ENCODE measurements at regions not wholly inside any gene's neighbourhood (a gene's known extent, or its start where the extent isn't known, plus 50 kb on each side); places are given as distances from the start of the nearest gene placed in this dataset.

GRCh38 chr16:5490499-5490898 lies 392.9 kb upstream of the EEF2KMT start:
- no peak for TF ChIP-seq CTCF (IDR thresholded peaks at IDR 0.05; ENCODE audit: poor library complexity, severe bottlenecking)
- H3K4me1 ChIP-seq (ENCODE audit: insufficient read depth, poor library complexity, severe bottlenecking) = no peaks in the 10 kb centered on the region
- H3K27me3 ChIP-seq (ENCODE audit: insufficient read depth, poor library complexity, severe bottlenecking) = no peaks in the 10 kb centered on the region
- no peaks in the 10 kb centered on the region for H3K9me3 ChIP-seq (ENCODE audit: severe bottlenecking)
- H3K36me3 ChIP-seq (ENCODE audit: low read depth) = no peaks in the 10 kb centered on the region
- no peak for DNase-seq (ENCODE audit: low spot score)
- no peak for ATAC-seq (ENCODE audit: low read depth)
- no peak overlapping the region for H3K27ac ChIP-seq (ENCODE audit: poor library complexity, severe bottlenecking)
- H3K4me3 ChIP-seq (ENCODE audit: severe bottlenecking) = no peak overlapping the region

- no peaks in the 10 kb centered on the region for H3K9me3 ChIP-seq (ENCODE audit: severe bottlenecking)
Observed at GRCh38 chr16:5488581-5488980, 391.0 kb upstream of the EEF2KMT start.

GRCh38 chr16:5487728-5488127 lies 390.1 kb upstream of the EEF2KMT start:
- no peak for TF ChIP-seq CTCF (IDR thresholded peaks at IDR 0.05; ENCODE audit: poor library complexity, severe bottlenecking)
- no peak for DNase-seq (ENCODE audit: low spot score)
- Histone ChIP-seq H3K27ac (ENCODE audit: poor library complexity, severe bottlenecking) (no peak overlapping the region), H3K9me3 (ENCODE audit: severe bottlenecking) (no peaks in the 10 kb centered on the region), H3K27me3 (ENCODE audit: insufficient read depth, poor library complexity, severe bottlenecking) (no peaks in the 10 kb centered on the region), H3K36me3 (ENCODE audit: low read depth) (no peaks in the 10 kb centered on the region), H3K4me3 (ENCODE audit: severe bottlenecking) (no peak overlapping the region), H3K4me1 (ENCODE audit: insufficient read depth, poor library complexity, severe bottlenecking) (no peaks in the 10 kb centered on the region)
- no peak for ATAC-seq (ENCODE audit: low read depth)

More at GRCh38 chr16:5488581-5488980, 391.0 kb upstream of the EEF2KMT start:
- Histone ChIP-seq H3K36me3 (ENCODE audit: low read depth) (no peaks in the 10 kb centered on the region), H3K4me1 (ENCODE audit: insufficient read depth, poor library complexity, severe bottlenecking) (no peaks in the 10 kb centered on the region), H3K27me3 (ENCODE audit: insufficient read depth, poor library complexity, severe bottlenecking) (no peaks in the 10 kb centered on the region), H3K4me3 (ENCODE audit: severe bottlenecking) (no peak overlapping the region), H3K27ac (ENCODE audit: poor library complexity, severe bottlenecking) (no peak overlapping the region)
- ATAC-seq (ENCODE audit: low read depth) = no peak
- no peak for TF ChIP-seq CTCF (IDR thresholded peaks at IDR 0.05; ENCODE audit: poor library complexity, severe bottlenecking)
- DNase-seq (ENCODE audit: low spot score) = no peak

- no peaks in the 10 kb centered on the region for H3K27me3 ChIP-seq (ENCODE audit: insufficient read depth, poor library complexity, severe bottlenecking)
- no peak for DNase-seq (ENCODE audit: low spot score)
- TF ChIP-seq CTCF (IDR thresholded peaks at IDR 0.05; ENCODE audit: poor library complexity, severe bottlenecking) = no peak
Observed at GRCh38 chr16:5482256-5482655, 384.7 kb upstream of the EEF2KMT start.

GRCh38 chr16:5480431-5481195 lies 383.0 kb upstream of the EEF2KMT start:
- no peaks in the 10 kb centered on the region for H3K4me1 ChIP-seq (ENCODE audit: insufficient read depth, poor library complexity, severe bottlenecking)
- H3K9me3 ChIP-seq (ENCODE audit: severe bottlenecking) = no peaks in the 10 kb centered on the region
- no peaks in the 10 kb centered on the region for H3K27me3 ChIP-seq (ENCODE audit: insufficient read depth, poor library complexity, severe bottlenecking)
- no peak overlapping the region for H3K27ac ChIP-seq (ENCODE audit: poor library complexity, severe bottlenecking)
- ATAC-seq (ENCODE audit: low read depth) (no peak), DNase-seq (ENCODE audit: low spot score) (no peak)
- no peak for TF ChIP-seq CTCF (IDR thresholded peaks at IDR 0.05; ENCODE audit: poor library complexity, severe bottlenecking)
- no peaks in the 10 kb centered on the region for H3K36me3 ChIP-seq (ENCODE audit: low read depth)
- no peak overlapping the region for H3K4me3 ChIP-seq (ENCODE audit: severe bottlenecking)

More at GRCh38 chr16:5482256-5482655, 384.7 kb upstream of the EEF2KMT start:
- no peak overlapping the region for H3K27ac ChIP-seq (ENCODE audit: poor library complexity, severe bottlenecking)
- H3K9me3 ChIP-seq (ENCODE audit: severe bottlenecking) = no peaks in the 10 kb centered on the region
- no peaks in the 10 kb centered on the region for H3K36me3 ChIP-seq (ENCODE audit: low read depth)
- H3K4me3 ChIP-seq (ENCODE audit: severe bottlenecking) = no peak overlapping the region
- H3K4me1 ChIP-seq (ENCODE audit: insufficient read depth, poor library complexity, severe bottlenecking) = no peaks in the 10 kb centered on the region
- ATAC-seq (ENCODE audit: low read depth) = no peak
